Right lobe of liver (tissue), 4 donors: ENCODE measurements at regions not wholly inside any gene's neighbourhood (a gene's known extent, or its start where the extent isn't known, plus 50 kb on each side); places are given as distances from the start of the nearest gene placed in this dataset.

Source experiments
- POLR2A ChIP-seq: fragments of 450-650 bp; IDR thresholded peaks from one replicate; pipeline ENCODE4 v1.6.1; 2017; ENCODE audit warnings: antibody characterized with exemption, mild to moderate bottlenecking
- TF ChIP-seq, protein P1 (sequence below), 4 donors: fragments of 200-600 bp in 3 of 4; fragments of 450-650 bp in 1 of 4; IDR thresholded peaks; one replicate each; pipeline versions ENCODE4 v1.5.1 to v1.8.0; 2016 to 2022; ENCODE audit warnings: antibody characterized with exemption in 4 of 4, mild to moderate bottlenecking in 2 of 4
- donor health status: DM: no; HTN: no; CAD: no.
- donor health status: DM: no; HTN: no; CAD: no.
- donor health status: DM: no; HTN: yes; CAD: no.

DNA sequence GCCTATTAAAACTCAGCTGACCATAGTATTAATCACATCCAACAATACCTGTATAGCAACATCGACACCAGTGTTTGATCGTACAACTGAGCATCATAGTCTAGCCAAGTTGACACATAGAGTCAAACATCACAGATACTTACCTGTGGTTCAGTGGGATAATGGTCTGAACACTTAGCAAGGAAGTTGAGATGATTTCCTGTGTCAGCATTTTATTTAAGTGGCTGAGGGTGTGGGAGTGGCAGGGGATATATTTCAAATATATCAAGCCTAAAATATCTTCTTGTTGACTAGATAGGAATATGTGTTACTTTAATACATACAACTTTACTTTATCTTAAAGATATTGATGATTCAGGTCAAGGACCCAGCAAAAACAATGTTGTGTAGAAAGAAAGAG lies 1038.6 kb downstream of the TSN start:
- TF ChIP-seq, protein P1, sequence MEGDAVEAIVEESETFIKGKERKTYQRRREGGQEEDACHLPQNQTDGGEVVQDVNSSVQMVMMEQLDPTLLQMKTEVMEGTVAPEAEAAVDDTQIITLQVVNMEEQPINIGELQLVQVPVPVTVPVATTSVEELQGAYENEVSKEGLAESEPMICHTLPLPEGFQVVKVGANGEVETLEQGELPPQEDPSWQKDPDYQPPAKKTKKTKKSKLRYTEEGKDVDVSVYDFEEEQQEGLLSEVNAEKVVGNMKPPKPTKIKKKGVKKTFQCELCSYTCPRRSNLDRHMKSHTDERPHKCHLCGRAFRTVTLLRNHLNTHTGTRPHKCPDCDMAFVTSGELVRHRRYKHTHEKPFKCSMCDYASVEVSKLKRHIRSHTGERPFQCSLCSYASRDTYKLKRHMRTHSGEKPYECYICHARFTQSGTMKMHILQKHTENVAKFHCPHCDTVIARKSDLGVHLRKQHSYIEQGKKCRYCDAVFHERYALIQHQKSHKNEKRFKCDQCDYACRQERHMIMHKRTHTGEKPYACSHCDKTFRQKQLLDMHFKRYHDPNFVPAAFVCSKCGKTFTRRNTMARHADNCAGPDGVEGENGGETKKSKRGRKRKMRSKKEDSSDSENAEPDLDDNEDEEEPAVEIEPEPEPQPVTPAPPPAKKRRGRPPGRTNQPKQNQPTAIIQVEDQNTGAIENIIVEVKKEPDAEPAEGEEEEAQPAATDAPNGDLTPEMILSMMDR (IDR thresholded peaks at IDR 0.05) = no peak
- no peak for TF ChIP-seq POLR2A
